A549 (cell line): ENCODE measurements at regions not wholly inside any gene's neighbourhood (a gene's known extent, or its start where the extent isn't known, plus 50 kb on each side); places are given as distances from the start of the nearest gene placed in this dataset.

Experiments
- CHD4 ChIP-seq: fragments of 200-600 bp; sonication (generic); IDR thresholded peaks from 2 replicates; pipeline ENCODE4 v1.6.1; 2016; ENCODE audit warnings: antibody characterized with exemption, mild to moderate bottlenecking, borderline replicate concordance
- CTCF ChIP-seq: fragments of >200 bp; sonication (Bioruptor Twin); formaldehyde crosslinking; IDR thresholded peaks from 3 replicates; pipeline ENCODE4 v1.5.1; 2016
- EP300 ChIP-seq, 2 experiments: fragments of >200 bp; sonication (Bioruptor Twin); formaldehyde crosslinking; IDR thresholded peaks; 2 replicates in 1 of 2; 3 replicates in 1 of 2; pipeline ENCODE4 v1.6.1; 2016 to 2017
- FOSB ChIP-seq: fragments of 250-450 bp; sonication (Bioruptor Pico); IDR thresholded peaks from 2 replicates; pipeline ENCODE4 v1.5.0; 2020; ENCODE audit warnings: mild to moderate bottlenecking, moderate library complexity
- FOSL2 ChIP-seq, 2 experiments: fragments of 450-650 bp in 1 of 2; fragments of >200 bp in 1 of 2; sonication (Bioruptor Twin) in 1 of 2; formaldehyde crosslinking; IDR thresholded peaks; 2 replicates each; pipeline versions ENCODE4 v1.5.0 to v1.6.1; 2016 to 2020; ENCODE audit warnings: mild to moderate bottlenecking in 1 of 2, moderate library complexity in 1 of 2
- HDAC2 ChIP-seq: fragments of 200-600 bp; sonication (generic); IDR thresholded peaks from 2 replicates; pipeline ENCODE4 v1.6.1; 2016
- MAZ ChIP-seq: fragments of 150-350 bp; IDR thresholded peaks from 2 replicates; pipeline ENCODE4 v1.6.1; 2014; ENCODE audit warnings: antibody characterized with exemption, low read depth, low read length, borderline replicate concordance
- MYC ChIP-seq: IDR thresholded peaks from 2 replicates; pipeline ENCODE4 v1.6.1; 2012; ENCODE audit warnings: mild to moderate bottlenecking, inconsistent platforms, low read length, improper control_type of control experiment, borderline replicate concordance
- POLR2A ChIP-seq: IDR thresholded peaks from 2 replicates; pipeline ENCODE4 v1.6.1; 2012; ENCODE audit warnings: mild to moderate bottlenecking, low read length
- TF ChIP-seq, protein P1 (sequence below): IDR thresholded peaks from 2 replicates; pipeline ENCODE4 v1.6.1; 2012

DNA sequence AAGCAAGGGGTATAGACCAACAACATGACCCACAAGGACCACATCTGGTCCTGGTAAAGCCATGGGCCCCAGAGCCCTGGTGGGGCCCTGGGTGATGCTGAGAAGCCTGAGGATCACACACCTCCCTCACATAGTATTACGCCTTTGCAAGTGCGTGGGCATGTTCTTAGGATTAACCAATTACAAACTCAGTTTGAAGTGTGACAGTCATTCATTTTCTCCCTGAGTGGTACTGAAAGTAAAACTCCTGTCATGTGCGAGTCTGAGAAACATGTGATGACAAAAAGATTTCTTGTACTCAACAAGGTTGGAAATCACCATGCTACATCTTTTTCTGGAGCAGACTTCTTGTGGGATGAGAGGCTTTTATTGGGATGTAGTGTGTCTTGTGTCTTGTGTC lies 315.3 kb upstream of the DUSP10 start:
- TF ChIP-seq EP300 (IDR thresholded peaks at IDR 0.05) = no peak
- no peak for TF ChIP-seq MAZ
- no peak for TF ChIP-seq MYC
- TF ChIP-seq, protein P1, sequence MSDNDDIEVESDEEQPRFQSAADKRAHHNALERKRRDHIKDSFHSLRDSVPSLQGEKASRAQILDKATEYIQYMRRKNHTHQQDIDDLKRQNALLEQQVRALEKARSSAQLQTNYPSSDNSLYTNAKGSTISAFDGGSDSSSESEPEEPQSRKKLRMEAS = no peak
- no peak for TF ChIP-seq CTCF
- no peak for TF ChIP-seq CHD4
- no peak for TF ChIP-seq POLR2A
- no peak for TF ChIP-seq FOSL2 (IDR thresholded peaks at IDR 0.05)
- no peak for TF ChIP-seq FOSL2 (CRISPR knock-in tag; IDR thresholded peaks at IDR 0.05)
- TF ChIP-seq FOSB (CRISPR knock-in tag) = no peak
- no peak for TF ChIP-seq HDAC2
